ENCODE measurements at regions not wholly inside any gene's neighbourhood (a gene's known extent, or its start where the extent isn't known, plus 50 kb on each side); places are given as distances from the start of the nearest gene placed in this dataset.

- Histone ChIP-seq H3K27ac (no peak overlapping the region), H3K36me3 (no peaks in the 10 kb centered on the region), H3K9me3 (no peaks in the 10 kb centered on the region), H3K4me1 (peaks cover 0 to 28% (median 10%) of the 10 kb centered on the region in 4 donors), H3K4me3 (no peak overlapping the region), H3K27me3 (no peaks in the 10 kb centered on the region)
- DNase-seq = peak in 1 of 2 donors; percentile 58
- TF ChIP-seq CTCF (IDR thresholded peaks at IDR 0.05) = no peak
- intact Hi-C loops (cut with DNase I; ENCODE audit: low total_unique reads) = no loop called here
Measured at GRCh38 chr14:89466944-89467343, 49.9 kb upstream of the FOXN3 start.

All from tibial artery (tissue), 4 donors.